ENCODE measurements at regions not wholly inside any gene's neighbourhood (a gene's known extent, or its start where the extent isn't known, plus 50 kb on each side); places are given as distances from the start of the nearest gene placed in this dataset.

- H3K9me3 ChIP-seq, result no peaks in the 10 kb centered on the region
- ATAC-seq, result no peak
- H3K4me3 ChIP-seq, result no peak overlapping the region
- WGBS, 2 donors (ENCODE audit: low coverage in 1 of 2), result 81 to 83% methylated on average over 1 of the region's 1 CpG
- H3K4me1 ChIP-seq, result no peaks in the 10 kb centered on the region
- H3K27me3 ChIP-seq, result no peaks in the 10 kb centered on the region
- H3K36me3 ChIP-seq, result no peaks in the 10 kb centered on the region
- H3K27ac ChIP-seq, result no peak overlapping the region
- no peak for TF ChIP-seq CTCF (IDR thresholded peaks at IDR 0.05)
- TF ChIP-seq EP300 (IDR thresholded peaks at IDR 0.05), result no peak
- no peak for TF ChIP-seq POLR2AphosphoS5 (IDR thresholded peaks at IDR 0.05)
- no peak for TF ChIP-seq POLR2A (IDR thresholded peaks at IDR 0.05)
Observed at GRCh38 chr21:20735257-20735656, 263.0 kb upstream of the NCAM2 start.

- Histone ChIP-seq H3K9me3 (no peaks in the 10 kb centered on the region), H3K27ac (no peak overlapping the region), H3K4me3 (no peak overlapping the region), H3K36me3 (no peaks in the 10 kb centered on the region), H3K4me1 (no peaks in the 10 kb centered on the region), H3K27me3 (no peaks in the 10 kb centered on the region)
- no peak for TF ChIP-seq POLR2AphosphoS5 (IDR thresholded peaks at IDR 0.05)
- TF ChIP-seq CTCF (IDR thresholded peaks at IDR 0.05), result no peak
- no peak for TF ChIP-seq POLR2A (IDR thresholded peaks at IDR 0.05)
- no peak for TF ChIP-seq EP300 (IDR thresholded peaks at IDR 0.05)
- no peak for ATAC-seq
Observed at GRCh38 chr21:20737227-20737913, 260.8 kb upstream of the NCAM2 start.

- ATAC-seq, result no peak
- Histone ChIP-seq H3K4me1 (no peaks in the 10 kb centered on the region), H3K4me3 (no peak overlapping the region), H3K9me3 (no peaks in the 10 kb centered on the region), H3K27me3 (no peaks in the 10 kb centered on the region), H3K27ac (no peak overlapping the region), H3K36me3 (no peaks in the 10 kb centered on the region)
- 87 to 95% methylated on average over 3 to 5 of the region's 5 CpGs for WGBS, 2 donors (ENCODE audit: low coverage in 1 of 2)
- TF ChIP-seq POLR2AphosphoS5 (IDR thresholded peaks at IDR 0.05) (no peak), EP300 (IDR thresholded peaks at IDR 0.05) (no peak), CTCF (IDR thresholded peaks at IDR 0.05) (no peak), POLR2A (IDR thresholded peaks at IDR 0.05) (no peak)
Observed at GRCh38 chr21:20739421-20739820, 258.8 kb upstream of the NCAM2 start.

- no peak for ATAC-seq
- no peaks in the 10 kb centered on the region for H3K4me1 ChIP-seq
- WGBS, 2 donors (ENCODE audit: low coverage in 1 of 2), result 90% methylated on average over 6 of the region's 6 CpGs
- TF ChIP-seq CTCF (IDR thresholded peaks at IDR 0.05) (no peak), EP300 (IDR thresholded peaks at IDR 0.05) (no peak), POLR2AphosphoS5 (IDR thresholded peaks at IDR 0.05) (no peak), POLR2A (IDR thresholded peaks at IDR 0.05) (no peak)
- no peaks in the 10 kb centered on the region for H3K36me3 ChIP-seq
- no peaks in the 10 kb centered on the region for H3K27me3 ChIP-seq
- no peak overlapping the region for H3K27ac ChIP-seq
- H3K9me3 ChIP-seq, result no peaks in the 10 kb centered on the region
- no peak overlapping the region for H3K4me3 ChIP-seq
Observed at GRCh38 chr21:20741445-20741844, 256.8 kb upstream of the NCAM2 start.

GRCh38 chr21:20760221-20760620 is 238.0 kb upstream of the NCAM2 start:
- no peaks in the 10 kb centered on the region for H3K4me1 ChIP-seq
- 62 to 80% methylated on average over 2 of the region's 2 CpGs for WGBS, 2 donors (ENCODE audit: low coverage in 1 of 2)
- no peaks in the 10 kb centered on the region for H3K36me3 ChIP-seq
- no peak for ATAC-seq
- H3K27ac ChIP-seq, result no peak overlapping the region
- TF ChIP-seq POLR2AphosphoS5 (IDR thresholded peaks at IDR 0.05) (no peak), CTCF (IDR thresholded peaks at IDR 0.05) (no peak), POLR2A (IDR thresholded peaks at IDR 0.05) (no peak), EP300 (IDR thresholded peaks at IDR 0.05) (no peak)
- no peak overlapping the region for H3K4me3 ChIP-seq
- H3K9me3 ChIP-seq, result no peaks in the 10 kb centered on the region
- H3K27me3 ChIP-seq, result no peaks in the 10 kb centered on the region

Data from gastroesophageal sphincter (tissue), 4 donors.